MCF 10A (cell line): ENCODE measurements at regions not wholly inside any gene's neighbourhood (a gene's known extent, or its start where the extent isn't known, plus 50 kb on each side); places are given as distances from the start of the nearest gene placed in this dataset.
"Not testable (repeated sequence)": the region's sequence is repeated elsewhere in the genome, so short reads cannot be mapped to it uniquely, and the experiment has no call there.

Source experiments
- BruUV-seq: library from RNA; stranded (reverse); fragments of 400-500 nt; replicated peaks from 2 replicates; lab custom pipeline; 2021; lab: Mats Ljungman, UMichigan
- CTCF ChIA-PET: fragments of 300-600 bp; sonication (Branson Sonifier 250); formaldehyde crosslinking; extraction: SDS; loops from one replicate; lab custom pipeline; 2021; ENCODE audit warnings: antibody characterized with exemption, inconsistent platforms; lab: Yijun Ruan, JAX
- POLR2A ChIA-PET: fragments of 300-600, 350-650 bp; sonication (Branson Sonifier 250); formaldehyde crosslinking; extraction: SDS; loops from one replicate; lab custom pipeline; 2020; ENCODE audit warnings: antibody characterized with exemption, inconsistent platforms; lab: Yijun Ruan, JAX
- DNase-seq: peaks from one replicate; pipeline ENCODE4 v3.0.0-alpha.2; 2018; ENCODE audit not compliant: unreplicated experiment
- H3K27ac Mint-ChIP-seq: one replicate; pipeline ENCODE4 v1.8.0; 2022; ENCODE audit warnings: mild to moderate bottlenecking, low read depth, mixed read lengths; ENCODE audit not compliant: unreplicated experiment
- H3K27me3 Mint-ChIP-seq: one replicate; pipeline ENCODE4 v1.8.0; 2022; ENCODE audit warnings: mixed read lengths; ENCODE audit not compliant: insufficient read depth, unreplicated experiment
- H3K36me3 Mint-ChIP-seq: one replicate; pipeline ENCODE4 v1.8.0; 2022; ENCODE audit warnings: mild to moderate bottlenecking, moderate library complexity, mixed read lengths; ENCODE audit not compliant: insufficient read depth, unreplicated experiment
- H3K4me1 Mint-ChIP-seq: one replicate; pipeline ENCODE4 v1.8.0; 2022; ENCODE audit warnings: mixed read lengths; ENCODE audit not compliant: insufficient read depth, unreplicated experiment
- H3K4me3 Mint-ChIP-seq: one replicate; pipeline ENCODE4 v1.8.0; 2022; ENCODE audit warnings: mild to moderate bottlenecking, moderate library complexity, mixed read lengths; ENCODE audit not compliant: unreplicated experiment
- H3K9me3 Mint-ChIP-seq: one replicate; pipeline ENCODE4 v1.8.0; 2022; ENCODE audit warnings: mixed read lengths; ENCODE audit not compliant: unreplicated experiment
- intact Hi-C: fragments of 100-400 bp; cut with micrococcal nuclease; formaldehyde crosslinking; loops from 2 replicates; pipeline ENCODE4 v1.14.1; 2022
- TF ChIP-seq, protein P1 (sequence below): fragments of 200-600 bp; IDR thresholded peaks from one replicate; pipeline ENCODE4 v1.8.0; 2022; ENCODE audit warnings: antibody characterized with exemption, mild to moderate bottlenecking; ENCODE audit not compliant: unreplicated experiment

DNA sequence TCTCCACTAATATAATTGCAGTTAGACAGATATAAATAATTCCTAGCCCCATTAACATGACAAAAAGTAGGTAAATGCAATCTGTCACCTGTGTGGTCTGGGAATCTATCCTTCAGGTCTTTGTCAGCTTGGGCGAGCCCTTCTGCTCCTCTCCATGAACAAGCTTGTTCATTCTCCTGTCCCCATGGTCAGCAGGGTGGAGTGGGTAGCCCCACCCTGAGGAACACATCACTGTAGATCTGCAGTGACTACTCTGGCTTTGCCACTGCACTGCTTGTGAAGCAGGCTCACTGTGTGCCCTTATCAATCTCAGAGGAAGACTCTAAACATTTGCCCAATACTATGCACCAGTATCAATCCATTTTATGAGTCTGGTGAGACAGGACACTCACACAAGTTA is 279.0 kb downstream of the MATN1 start:
- no peak overlapping the region for H3K4me3 Mint-ChIP-seq
- no peaks in the 10 kb centered on the region for H3K36me3 Mint-ChIP-seq
- H3K27me3 Mint-ChIP-seq: peaks cover 47% of the 10 kb centered on the region
- BruUV-seq: no TSS peak
- TF ChIP-seq, protein P1, sequence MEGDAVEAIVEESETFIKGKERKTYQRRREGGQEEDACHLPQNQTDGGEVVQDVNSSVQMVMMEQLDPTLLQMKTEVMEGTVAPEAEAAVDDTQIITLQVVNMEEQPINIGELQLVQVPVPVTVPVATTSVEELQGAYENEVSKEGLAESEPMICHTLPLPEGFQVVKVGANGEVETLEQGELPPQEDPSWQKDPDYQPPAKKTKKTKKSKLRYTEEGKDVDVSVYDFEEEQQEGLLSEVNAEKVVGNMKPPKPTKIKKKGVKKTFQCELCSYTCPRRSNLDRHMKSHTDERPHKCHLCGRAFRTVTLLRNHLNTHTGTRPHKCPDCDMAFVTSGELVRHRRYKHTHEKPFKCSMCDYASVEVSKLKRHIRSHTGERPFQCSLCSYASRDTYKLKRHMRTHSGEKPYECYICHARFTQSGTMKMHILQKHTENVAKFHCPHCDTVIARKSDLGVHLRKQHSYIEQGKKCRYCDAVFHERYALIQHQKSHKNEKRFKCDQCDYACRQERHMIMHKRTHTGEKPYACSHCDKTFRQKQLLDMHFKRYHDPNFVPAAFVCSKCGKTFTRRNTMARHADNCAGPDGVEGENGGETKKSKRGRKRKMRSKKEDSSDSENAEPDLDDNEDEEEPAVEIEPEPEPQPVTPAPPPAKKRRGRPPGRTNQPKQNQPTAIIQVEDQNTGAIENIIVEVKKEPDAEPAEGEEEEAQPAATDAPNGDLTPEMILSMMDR: no peak
- ChIA-PET POLR2A (no interaction called here), CTCF (no interaction called here)
- intact Hi-C loops: no loop called here
- DNase-seq: no peak
- peaks cover 7% of the 10 kb centered on the region for H3K9me3 Mint-ChIP-seq
- no peaks in the 10 kb centered on the region for H3K4me1 Mint-ChIP-seq
- H3K27ac Mint-ChIP-seq: no peak overlapping the region

DNA sequence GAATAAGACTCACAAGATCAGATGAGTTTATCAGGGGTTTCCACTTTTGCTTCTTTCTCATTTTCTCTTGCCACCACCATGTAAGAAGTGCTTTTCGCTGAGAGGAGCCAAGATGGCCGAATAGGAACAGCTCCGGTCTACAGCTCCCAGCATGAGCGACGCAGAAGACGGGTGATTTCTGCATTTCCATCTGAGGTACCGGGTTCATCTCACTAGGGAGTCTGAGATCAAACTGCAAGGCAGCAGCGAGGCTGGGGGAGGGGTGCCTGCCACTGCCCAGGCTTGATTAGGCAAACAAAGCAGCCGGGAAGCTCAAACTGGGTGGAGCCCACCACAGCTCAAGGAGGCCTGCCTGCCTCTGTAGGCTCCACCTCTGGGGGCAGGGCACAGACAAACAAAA is 285.1 kb downstream of the MATN1 start:
- CTCF ChIA-PET, BruUV-seq, H3K9me3 Mint-ChIP-seq, intact Hi-C loops, H3K36me3 Mint-ChIP-seq, H3K4me1 Mint-ChIP-seq, H3K27ac Mint-ChIP-seq, POLR2A ChIA-PET, H3K4me3 Mint-ChIP-seq, DNase-seq: not testable (repeated sequence)
- H3K27me3 Mint-ChIP-seq: peaks cover 46% of the 10 kb centered on the region

DNA sequence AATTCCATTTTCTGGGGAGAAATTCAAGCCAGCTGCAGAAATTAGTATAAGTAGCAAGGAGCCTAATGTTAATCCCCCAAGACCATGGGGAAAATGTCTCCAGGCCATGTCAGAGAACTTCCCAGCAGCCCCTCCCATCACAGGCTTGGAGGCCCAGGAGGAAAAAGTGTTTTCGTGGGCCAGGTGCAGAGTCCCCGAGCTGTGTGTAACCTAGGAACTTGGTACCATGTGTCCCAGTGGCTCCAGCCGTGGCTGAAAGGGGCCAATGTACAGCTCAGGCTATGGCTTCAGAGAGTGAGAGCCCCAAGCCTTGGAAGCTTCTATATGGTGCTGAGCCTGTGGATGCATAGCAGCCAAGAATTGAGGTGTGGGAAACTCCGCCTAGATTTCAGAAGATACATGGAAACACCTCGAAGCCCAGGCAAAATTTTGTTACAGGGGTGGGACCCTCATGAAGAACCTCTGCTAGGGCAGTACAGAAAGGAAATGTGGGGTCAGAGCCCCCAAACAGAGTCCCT is 286.3 kb downstream of the MATN1 start:
- no TSS peak for BruUV-seq
- CTCF ChIA-PET: no interaction called here
- intact Hi-C loops: no loop called here
- Mint-ChIP-seq H3K9me3 (no peaks in the 10 kb centered on the region), H3K27me3 (peaks cover 58% of the 10 kb centered on the region), H3K27ac (no peak overlapping the region), H3K36me3 (no peaks in the 10 kb centered on the region), H3K4me1 (no peaks in the 10 kb centered on the region), H3K4me3 (no peak overlapping the region)
- POLR2A ChIA-PET: no interaction called here
- DNase-seq: no peak
- TF ChIP-seq, protein P1: no peak

DNA sequence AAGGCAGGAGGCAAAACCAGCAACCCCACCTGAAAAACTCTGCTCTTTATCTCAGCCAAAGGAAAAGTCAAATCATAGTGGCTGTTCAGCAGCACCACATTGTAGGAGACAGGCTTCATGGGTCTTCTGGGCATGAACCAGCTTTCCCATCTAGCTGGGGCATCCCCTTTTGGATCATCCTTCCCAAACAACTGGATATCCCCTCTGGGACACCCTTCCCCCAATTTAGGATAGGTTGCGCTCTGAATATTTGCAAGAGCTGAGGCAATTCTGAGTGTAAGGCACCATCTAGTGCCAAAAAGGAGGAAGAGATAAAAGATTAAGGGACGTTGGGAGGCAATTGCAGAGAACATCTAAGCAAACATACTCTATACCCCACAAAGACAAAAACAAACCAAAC is 295.8 kb downstream of the MATN1 start:
- DNase-seq: no peak
- Mint-ChIP-seq H3K9me3 (peaks cover 10% of the 10 kb centered on the region), H3K4me1 (no peaks in the 10 kb centered on the region), H3K27me3 (peaks cover 76% of the 10 kb centered on the region), H3K27ac (no peak overlapping the region), H3K4me3 (no peak overlapping the region), H3K36me3 (no peaks in the 10 kb centered on the region)
- TF ChIP-seq, protein P1: no peak
- intact Hi-C loops: no loop called here
- CTCF ChIA-PET: interaction anchor here (1.0 kb wide), 1 partner anchor 48 kb away, joined by 3 read pairs; no protein-coding TSS in a partner anchor
- BruUV-seq: no TSS peak
- POLR2A ChIA-PET: no interaction called here

DNA sequence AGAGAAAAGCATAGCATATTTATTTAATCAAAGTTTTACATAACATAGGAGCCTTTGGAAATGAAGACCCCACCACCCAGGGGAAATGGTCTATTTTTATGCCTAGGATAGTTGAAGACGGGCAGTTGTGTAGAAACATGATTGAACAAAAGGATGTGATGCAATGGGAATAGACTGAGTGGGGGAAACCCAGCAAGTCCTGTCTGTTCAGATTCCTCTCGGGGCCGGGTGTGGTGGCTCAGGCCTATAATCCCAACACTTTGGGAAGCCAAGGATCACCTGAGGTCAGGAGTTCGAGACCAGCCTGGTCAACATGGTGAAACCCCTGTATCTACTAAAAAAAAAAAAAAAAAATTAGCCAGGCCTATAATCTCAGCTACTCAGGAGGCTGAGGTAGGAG is 298.3 kb downstream of the MATN1 start:
- Mint-ChIP-seq H3K36me3 (no peaks in the 10 kb centered on the region), H3K4me1 (no peaks in the 10 kb centered on the region), H3K4me3 (no peak overlapping the region), H3K9me3 (peaks cover 10% of the 10 kb centered on the region), H3K27ac (no peak overlapping the region), H3K27me3 (peaks cover 51% of the 10 kb centered on the region)
- DNase-seq: no peak
- intact Hi-C loops: no loop called here
- ChIA-PET POLR2A (no interaction called here), CTCF (interaction anchor here (0.6 to 0.7 kb wide), 2 partner anchors 9 to 38 kb away, joined by 3 read pairs; no protein-coding TSS in a partner anchor)
- BruUV-seq: no TSS peak
- TF ChIP-seq, protein P1: no peak
